Calu3 (cell line): ENCODE measurements at regions not wholly inside any gene's neighbourhood (a gene's known extent, or its start where the extent isn't known, plus 50 kb on each side); places are given as distances from the start of the nearest gene placed in this dataset.

ENCODE experiments used
- BruUV-seq: library from RNA; stranded (reverse); fragments of 400-500 nt; replicated peaks from 2 replicates; lab custom pipeline; 2021; lab: Mats Ljungman, UMichigan
- CTCF ChIA-PET: fragments of 300-600 bp; sonication (Branson Sonifier 250); formaldehyde crosslinking; loops from one replicate; lab custom pipeline; 2022; ENCODE audit warnings: antibody characterized with exemption; lab: Charles Lee
- DNase-seq: peaks from one replicate; pipeline ENCODE4 v3.0.0; 2022
- H3K27ac Mint-ChIP-seq: one replicate; pipeline ENCODE4 v1.8.0; 2022; ENCODE audit warnings: mixed read lengths; ENCODE audit not compliant: unreplicated experiment
- H3K27me3 Mint-ChIP-seq: one replicate; pipeline ENCODE4 v1.8.0; 2022; ENCODE audit warnings: mixed read lengths; ENCODE audit not compliant: unreplicated experiment
- H3K36me3 Mint-ChIP-seq: one replicate; pipeline ENCODE4 v1.8.0; 2022; ENCODE audit warnings: mild to moderate bottlenecking, moderate library complexity, mixed read lengths; ENCODE audit not compliant: insufficient read depth, unreplicated experiment
- H3K4me1 Mint-ChIP-seq: one replicate; pipeline ENCODE4 v1.8.0; 2022; ENCODE audit warnings: mild to moderate bottlenecking, low read depth, mixed read lengths; ENCODE audit not compliant: unreplicated experiment
- H3K4me3 Mint-ChIP-seq: one replicate; pipeline ENCODE4 v1.8.0; 2022; ENCODE audit warnings: mild to moderate bottlenecking, low read depth, moderate library complexity, mixed read lengths; ENCODE audit not compliant: unreplicated experiment
- H3K9me3 Mint-ChIP-seq: one replicate; pipeline ENCODE4 v1.8.0; 2022; ENCODE audit warnings: low read depth, mixed read lengths; ENCODE audit not compliant: unreplicated experiment
- CTCF ChIP-seq: fragments of 200-600 bp; IDR thresholded peaks from one replicate; pipeline ENCODE4 v1.8.0; 2022; ENCODE audit warnings: antibody characterized with exemption; ENCODE audit not compliant: unreplicated experiment
- intact Hi-C: fragments of 100-400 bp; cut with micrococcal nuclease; formaldehyde crosslinking; loops from one replicate; pipeline ENCODE4 v1.10.0; 2022; ENCODE audit not compliant: unreplicated experiment

GRCh38 chr3:64888165-64888564, 200.4 kb upstream of the ADAMTS9 start:
- Mint-ChIP-seq H3K27me3 (no peaks in the 10 kb centered on the region), H3K4me3 (no peak overlapping the region), H3K4me1 (peaks cover 9% of the 10 kb centered on the region), H3K9me3 (no peaks in the 10 kb centered on the region), H3K27ac (no peak overlapping the region), H3K36me3 (no peaks in the 10 kb centered on the region)
- no peak for TF ChIP-seq CTCF
- no TSS peak for BruUV-seq
- intact Hi-C loops, result no loop called here
- CTCF ChIA-PET, result no interaction called here
- no peak for DNase-seq

- CTCF ChIA-PET, result no interaction called here
- BruUV-seq, result no TSS peak
- no peak for DNase-seq
- Mint-ChIP-seq H3K27me3 (no peaks in the 10 kb centered on the region), H3K9me3 (no peaks in the 10 kb centered on the region), H3K36me3 (no peaks in the 10 kb centered on the region), H3K4me1 (no peaks in the 10 kb centered on the region), H3K27ac (no peak overlapping the region), H3K4me3 (no peak overlapping the region)
- no peak for TF ChIP-seq CTCF
- intact Hi-C loops, result no loop called here
These were observed 197.3 kb upstream of the ADAMTS9 start for GRCh38 chr3:64885055-64885454.

GRCh38 chr3:64884536-64884935, 196.7 kb upstream of the ADAMTS9 start:
- TF ChIP-seq CTCF, result no peak
- Mint-ChIP-seq H3K4me3 (no peak overlapping the region), H3K36me3 (no peaks in the 10 kb centered on the region), H3K9me3 (no peaks in the 10 kb centered on the region), H3K27me3 (no peaks in the 10 kb centered on the region), H3K4me1 (no peaks in the 10 kb centered on the region), H3K27ac (no peak overlapping the region)
- intact Hi-C loops, result no loop called here
- DNase-seq, result no peak
- no TSS peak for BruUV-seq
- CTCF ChIA-PET, result no interaction called here

- no peak for DNase-seq
- TF ChIP-seq CTCF, result no peak
- Mint-ChIP-seq H3K9me3 (no peaks in the 10 kb centered on the region), H3K27ac (no peak overlapping the region), H3K36me3 (no peaks in the 10 kb centered on the region), H3K27me3 (no peaks in the 10 kb centered on the region), H3K4me3 (no peak overlapping the region), H3K4me1 (peaks cover 13% of the 10 kb centered on the region)
- intact Hi-C loops, result no loop called here
- CTCF ChIA-PET, result no interaction called here
- BruUV-seq, result no TSS peak
These were observed 193.1 kb upstream of the ADAMTS9 start for GRCh38 chr3:64880916-64881315.
